ENCODE measurements at regions not wholly inside any gene's neighbourhood (a gene's known extent, or its start where the extent isn't known, plus 50 kb on each side); places are given as distances from the start of the nearest gene placed in this dataset.

DNA sequence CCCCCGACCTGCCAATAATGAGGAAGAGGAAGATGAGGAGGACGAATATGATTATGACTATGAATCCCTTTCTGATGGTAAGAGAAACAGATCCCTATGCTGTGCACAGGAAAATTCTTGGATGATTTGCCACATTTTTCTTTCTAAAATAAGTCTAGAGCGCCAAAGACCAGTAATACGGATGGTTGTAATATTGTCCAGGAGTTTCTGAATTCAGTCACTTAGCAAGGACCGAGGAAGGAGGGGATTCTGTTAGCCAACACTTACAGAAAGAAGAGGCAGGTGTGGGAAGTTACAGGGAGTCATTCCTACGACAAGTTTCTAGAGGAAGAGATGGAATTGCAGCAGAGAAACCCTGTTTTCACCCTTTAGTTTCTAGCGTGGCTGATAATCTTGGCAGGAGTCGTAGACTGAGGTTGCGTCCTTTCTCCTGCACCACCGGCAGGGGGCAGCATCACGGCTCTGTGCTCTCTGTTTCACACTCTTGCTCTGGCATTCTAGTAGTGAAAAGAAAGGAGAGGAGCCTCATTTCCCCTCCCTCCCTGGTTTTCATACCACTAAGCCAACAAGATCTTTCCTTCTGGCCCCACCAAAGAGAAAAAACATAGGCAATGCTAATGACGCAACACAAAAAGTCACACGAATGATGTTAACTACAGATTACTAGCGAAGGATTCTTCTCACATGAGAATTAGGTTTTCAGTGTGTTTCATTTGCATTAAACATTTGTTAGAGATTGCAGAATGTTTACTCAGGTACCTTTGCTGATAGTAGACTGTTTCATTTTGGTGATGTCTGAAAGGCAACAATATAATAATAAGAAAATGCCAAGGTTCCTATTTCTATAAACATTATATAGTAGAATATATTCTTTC is 82.7 kb downstream of the NOC3L start:
- DNase-seq (ENCODE audit: low read depth): peak; percentile 64
- H3K4me3 ChIP-seq (ENCODE audit: low read depth, low read length): no peak overlapping the region
- TF ChIP-seq, protein P1, sequence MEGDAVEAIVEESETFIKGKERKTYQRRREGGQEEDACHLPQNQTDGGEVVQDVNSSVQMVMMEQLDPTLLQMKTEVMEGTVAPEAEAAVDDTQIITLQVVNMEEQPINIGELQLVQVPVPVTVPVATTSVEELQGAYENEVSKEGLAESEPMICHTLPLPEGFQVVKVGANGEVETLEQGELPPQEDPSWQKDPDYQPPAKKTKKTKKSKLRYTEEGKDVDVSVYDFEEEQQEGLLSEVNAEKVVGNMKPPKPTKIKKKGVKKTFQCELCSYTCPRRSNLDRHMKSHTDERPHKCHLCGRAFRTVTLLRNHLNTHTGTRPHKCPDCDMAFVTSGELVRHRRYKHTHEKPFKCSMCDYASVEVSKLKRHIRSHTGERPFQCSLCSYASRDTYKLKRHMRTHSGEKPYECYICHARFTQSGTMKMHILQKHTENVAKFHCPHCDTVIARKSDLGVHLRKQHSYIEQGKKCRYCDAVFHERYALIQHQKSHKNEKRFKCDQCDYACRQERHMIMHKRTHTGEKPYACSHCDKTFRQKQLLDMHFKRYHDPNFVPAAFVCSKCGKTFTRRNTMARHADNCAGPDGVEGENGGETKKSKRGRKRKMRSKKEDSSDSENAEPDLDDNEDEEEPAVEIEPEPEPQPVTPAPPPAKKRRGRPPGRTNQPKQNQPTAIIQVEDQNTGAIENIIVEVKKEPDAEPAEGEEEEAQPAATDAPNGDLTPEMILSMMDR (IDR thresholded peaks at IDR 0.05; ENCODE audit: insufficient read depth, low read depth, low read length, missing control alignments): peak; percentile 95

DNA sequence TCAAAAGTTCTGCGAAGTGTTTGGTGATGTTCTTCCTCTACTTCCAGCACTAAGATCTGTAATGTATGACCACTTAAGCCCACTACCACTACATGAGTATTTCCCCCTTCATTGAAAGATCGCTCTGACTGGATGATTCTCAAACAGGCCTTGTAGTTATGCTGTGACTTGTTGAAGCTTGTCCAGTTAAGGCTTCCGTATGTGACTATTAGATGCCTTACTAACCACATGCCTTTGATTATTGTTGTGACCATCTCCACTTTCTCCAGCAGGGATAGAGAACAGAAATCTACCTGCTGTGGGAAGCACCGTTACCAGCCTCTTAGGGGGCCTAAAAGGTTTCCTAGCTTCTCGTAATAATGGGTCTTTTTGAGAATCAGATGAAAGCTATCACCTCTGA is 81.1 kb downstream of the NOC3L start:
- DNase-seq (ENCODE audit: low read depth): no peak
- TF ChIP-seq, protein P1 (IDR thresholded peaks at IDR 0.05; ENCODE audit: insufficient read depth, low read depth, low read length, missing control alignments): no peak
- H3K4me3 ChIP-seq (ENCODE audit: low read depth, low read length): no peak overlapping the region

DNA sequence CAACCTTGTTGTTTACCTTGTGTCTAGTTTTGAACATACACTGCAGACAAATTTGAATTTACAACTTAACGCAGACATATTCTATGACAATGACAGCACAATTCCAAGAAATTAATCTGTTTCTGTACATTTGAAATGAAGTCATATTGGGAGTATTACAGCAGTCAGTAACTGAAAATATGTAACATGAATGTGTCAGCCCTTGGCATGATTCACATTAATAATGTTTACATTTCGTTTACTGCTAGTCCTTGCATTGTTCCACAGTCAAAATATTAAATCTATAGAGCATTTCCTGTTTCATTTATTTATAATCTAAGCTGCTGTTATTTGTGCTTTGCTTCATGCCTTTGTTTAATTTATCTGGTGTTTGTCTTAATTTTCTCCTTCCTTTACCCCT is 80.4 kb downstream of the NOC3L start:
- TF ChIP-seq, protein P1 (IDR thresholded peaks at IDR 0.05; ENCODE audit: insufficient read depth, low read depth, low read length, missing control alignments): no peak
- DNase-seq (ENCODE audit: low read depth): no peak
- H3K4me3 ChIP-seq (ENCODE audit: low read depth, low read length): no peak overlapping the region
